GM12875 (cell line): ENCODE measurements at regions not wholly inside any gene's neighbourhood (a gene's known extent, or its start where the extent isn't known, plus 50 kb on each side); places are given as distances from the start of the nearest gene placed in this dataset.

ENCODE experiments used
- H3K4me3 ChIP-seq: one replicate; pipeline ENCODE4 v1.5.1; 2011; ENCODE audit warnings: low read depth, low read length, control low read depth
- CTCF ChIP-seq: IDR thresholded peaks from 2 replicates; pipeline ENCODE4 v1.5.1; 2011; ENCODE audit warnings: low read depth, mild to moderate bottlenecking, control low read depth, inconsistent platforms, low read length, moderate library complexity, borderline replicate concordance; ENCODE audit not compliant: insufficient read depth

DNA sequence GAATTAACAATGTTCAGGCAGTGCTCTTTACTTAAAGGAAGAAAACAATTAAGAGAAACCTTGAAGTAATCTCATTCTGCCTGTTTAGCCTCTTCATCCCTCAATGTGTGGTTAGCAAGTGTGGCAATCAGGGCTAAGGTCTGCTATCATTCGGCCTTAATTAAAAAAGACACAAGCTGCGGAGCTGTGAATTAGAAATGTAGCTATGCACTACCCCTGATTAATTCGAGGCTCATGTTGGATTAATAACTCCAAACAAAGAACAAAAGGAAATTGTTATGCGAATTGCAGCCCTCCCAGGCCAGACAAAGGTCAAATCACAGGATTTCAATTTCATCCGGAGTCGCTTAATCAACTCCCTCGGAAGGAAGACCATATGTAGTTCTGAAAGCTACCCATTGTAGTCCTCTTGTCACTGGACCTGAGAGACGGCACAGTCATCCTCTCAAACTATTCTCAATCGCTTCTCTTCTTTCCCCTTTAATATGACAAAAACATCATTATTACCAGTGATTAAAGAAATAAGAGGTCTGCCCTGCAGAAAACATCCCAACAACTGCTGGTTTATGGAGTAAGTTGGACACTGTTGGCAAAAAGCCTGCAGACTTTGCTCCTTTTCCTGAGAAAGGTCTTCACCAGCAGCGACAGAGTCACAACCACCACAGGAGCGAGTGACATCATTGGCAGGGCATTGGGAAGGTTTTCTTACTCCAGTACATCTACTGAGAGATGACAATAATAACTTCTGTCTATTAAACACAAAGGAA is 71.1 kb upstream of the SOX5 start:
- no peak overlapping the region for H3K4me3 ChIP-seq
- no peak for TF ChIP-seq CTCF

DNA sequence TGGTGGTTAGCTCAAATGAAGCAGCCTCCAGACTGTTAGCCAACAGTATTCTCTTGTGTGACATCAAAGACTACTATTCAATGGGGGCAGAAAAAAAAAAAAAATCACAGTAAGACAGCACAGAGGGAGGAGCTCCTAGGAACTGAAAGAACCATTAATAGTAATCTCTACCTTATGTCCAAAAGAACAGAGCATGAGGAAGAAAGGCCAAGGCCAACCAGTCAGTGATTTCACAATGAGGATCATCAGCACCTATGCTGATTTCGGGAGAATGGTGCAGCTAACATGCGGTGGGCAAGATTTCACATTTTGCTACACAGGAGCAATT is 66.3 kb upstream of the SOX5 start:
- H3K4me3 ChIP-seq = no peak overlapping the region
- TF ChIP-seq CTCF = no peak

DNA sequence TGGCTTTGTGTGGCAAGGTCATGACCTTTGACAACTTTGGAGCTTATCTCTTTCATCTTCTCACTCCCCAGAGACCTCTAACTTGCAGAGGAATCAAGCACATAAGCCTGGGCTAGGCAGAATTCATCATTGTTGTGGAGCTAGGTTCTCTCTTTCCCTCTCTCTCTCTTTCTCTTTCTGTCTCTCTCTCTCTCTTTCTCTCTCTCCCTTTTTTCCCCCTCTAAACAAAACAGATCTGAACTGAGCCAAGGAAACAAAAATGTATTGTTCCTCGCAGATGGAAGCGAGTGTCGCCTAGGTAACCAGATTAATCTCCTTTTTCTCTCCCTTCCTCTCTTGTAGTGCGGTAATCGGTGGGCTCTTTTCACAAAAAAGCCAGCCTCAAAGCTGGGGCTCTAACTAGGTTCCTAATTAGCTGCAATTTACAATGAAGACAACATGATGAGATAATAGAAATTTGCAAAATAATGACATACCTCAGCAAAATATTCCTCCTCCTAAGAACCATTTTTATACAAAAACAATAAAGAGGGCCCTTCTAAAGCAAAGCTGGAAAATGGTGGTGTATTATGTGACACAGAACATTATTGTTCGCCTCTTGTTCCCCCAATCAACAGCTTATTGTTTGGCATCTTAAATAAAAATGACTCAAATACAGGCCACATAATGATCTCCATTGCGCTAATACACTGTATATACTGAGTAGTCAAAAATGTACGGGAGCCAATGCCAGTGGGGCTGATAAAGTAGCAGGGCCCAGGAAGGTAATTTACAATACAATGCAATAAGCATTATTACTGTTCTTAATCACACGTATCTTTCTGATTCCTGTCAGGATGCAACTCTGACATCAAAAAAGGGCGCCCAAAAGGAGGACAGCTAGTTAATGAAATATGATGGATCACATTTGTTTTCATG is 65.7 kb upstream of the SOX5 start:
- TF ChIP-seq CTCF = no peak
- no peak overlapping the region for H3K4me3 ChIP-seq

DNA sequence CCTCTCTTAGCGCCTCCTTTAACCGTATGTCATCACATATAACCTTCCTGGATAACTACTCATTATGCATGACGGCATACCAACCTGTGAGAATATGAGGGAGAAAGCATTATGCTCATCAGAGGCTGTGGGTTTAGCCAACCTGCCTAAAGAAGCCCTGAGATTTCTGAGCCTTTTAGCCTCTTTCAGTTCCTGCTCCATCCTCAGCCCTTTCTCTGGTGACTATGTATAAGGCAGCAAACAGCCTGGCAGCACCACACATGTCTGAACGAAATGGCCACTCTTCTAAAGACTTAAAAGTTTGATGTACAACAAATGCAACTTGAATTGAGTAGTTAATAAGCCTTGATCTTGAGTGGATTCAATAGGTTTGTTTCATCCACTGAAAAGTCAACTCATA is 64.8 kb upstream of the SOX5 start:
- no peak for TF ChIP-seq CTCF
- H3K4me3 ChIP-seq = no peak overlapping the region

- TF ChIP-seq CTCF = no peak
- H3K4me3 ChIP-seq = no peak overlapping the region
These were observed 63.1 kb upstream of the SOX5 start for GRCh38 chr12:24012528-24012927.

DNA sequence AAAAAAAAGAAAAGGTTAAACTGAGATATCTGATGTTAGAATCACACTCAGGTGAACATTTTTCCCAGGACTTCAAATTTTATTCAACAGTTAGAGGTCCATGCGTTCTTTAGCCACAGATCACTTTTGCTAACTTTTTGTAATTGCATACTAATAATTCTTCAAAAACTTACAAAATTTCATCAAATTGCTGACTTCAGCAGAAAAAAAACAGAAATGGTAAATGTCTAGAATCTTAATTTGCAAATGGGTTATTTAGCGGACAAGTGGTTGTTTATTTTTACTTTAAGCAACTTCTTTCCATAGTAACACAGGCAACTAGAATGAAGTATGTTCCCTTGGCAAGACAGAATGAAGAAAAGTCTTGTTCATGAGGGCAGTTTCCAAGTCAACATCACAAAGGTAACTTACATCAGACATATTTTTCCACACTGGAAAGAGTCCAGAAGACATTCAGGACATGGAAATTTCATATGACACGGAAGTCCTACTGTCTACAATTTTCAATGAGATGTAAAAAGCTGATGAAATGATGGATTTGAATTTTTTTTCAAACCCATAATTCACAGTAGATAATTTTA is 62.5 kb upstream of the SOX5 start:
- H3K4me3 ChIP-seq = no peak overlapping the region
- TF ChIP-seq CTCF = no peak
